H9 (cell line): ENCODE measurements at regions not wholly inside any gene's neighbourhood (a gene's known extent, or its start where the extent isn't known, plus 50 kb on each side); places are given as distances from the start of the nearest gene placed in this dataset.

Experiments used
- DNase-seq: peaks from one replicate; pipeline ENCODE4 v3.0.0-alpha.2; 2017
- H2AFZ ChIP-seq: one replicate; pipeline ENCODE4 v1.6.1; 2013; ENCODE audit warnings: mild to moderate bottlenecking, low read length, control low read depth, moderate library complexity
- H2AK5ac ChIP-seq: 2 replicates; pipeline ENCODE4 v1.6.1; 2013; ENCODE audit warnings: low read length, control low read depth, mixed read lengths; ENCODE audit not compliant: insufficient read length
- H2BK120ac ChIP-seq: one replicate; pipeline ENCODE4 v1.6.1; 2013; ENCODE audit warnings: low read depth, mild to moderate bottlenecking, low read length, control low read depth, inconsistent platforms; ENCODE audit not compliant: poor library complexity, severe bottlenecking
- H2BK12ac ChIP-seq: 2 replicates; pipeline ENCODE4 v1.6.1; 2013; ENCODE audit warnings: low read length, control low read depth, mixed read lengths, low read depth; ENCODE audit not compliant: insufficient read length
- H2BK15ac ChIP-seq: 2 replicates; pipeline ENCODE4 v1.6.1; 2013; ENCODE audit warnings: low read depth, low read length, control low read depth
- H2BK20ac ChIP-seq: one replicate; pipeline ENCODE4 v1.6.1; 2013; ENCODE audit warnings: low read depth, mild to moderate bottlenecking, low read length, control low read depth, inconsistent platforms; ENCODE audit not compliant: poor library complexity, severe bottlenecking
- H2BK5ac ChIP-seq: 2 replicates; pipeline ENCODE4 v1.6.1; 2013; ENCODE audit warnings: low read length, control low read depth, mixed read lengths; ENCODE audit not compliant: insufficient read length
- H3K14ac ChIP-seq: 2 replicates; pipeline ENCODE4 v1.6.1; 2013; ENCODE audit warnings: low read length, control low read depth; ENCODE audit not compliant: insufficient read depth
- H3K18ac ChIP-seq: 2 replicates; pipeline ENCODE4 v1.6.1; 2013; ENCODE audit warnings: low read depth, mild to moderate bottlenecking, mixed read lengths, low read length, control low read depth; ENCODE audit not compliant: insufficient read length
- H3K23ac ChIP-seq: 2 replicates; pipeline ENCODE4 v1.6.1; 2013; ENCODE audit warnings: low read length, control low read depth, mixed read lengths, low read depth; ENCODE audit not compliant: insufficient read length
- H3K23me2 ChIP-seq: 2 replicates; pipeline ENCODE4 v1.6.1; 2013; ENCODE audit warnings: low read depth, mild to moderate bottlenecking, mixed read lengths, low read length, control low read depth; ENCODE audit not compliant: insufficient read length, poor library complexity, severe bottlenecking
- H3K27ac ChIP-seq: 2 replicates; pipeline ENCODE4 v1.5.1; 2013; ENCODE audit warnings: low read length, control low read depth, mixed read lengths, low read depth; ENCODE audit not compliant: insufficient read length
- H3K27me3 ChIP-seq: 2 replicates; pipeline ENCODE4 v1.6.1; 2013; ENCODE audit warnings: low read length, control low read depth, inconsistent platforms; ENCODE audit not compliant: insufficient read depth
- H3K4ac ChIP-seq: 2 replicates; pipeline ENCODE4 v1.6.1; 2013; ENCODE audit warnings: low read depth, mild to moderate bottlenecking, control low read depth, inconsistent platforms, low read length, moderate library complexity
- H3K4me1 ChIP-seq: 2 replicates; pipeline ENCODE4 v1.6.1; 2013; ENCODE audit warnings: low read length, control low read depth, inconsistent platforms; ENCODE audit not compliant: insufficient read depth
- H3K4me2 ChIP-seq: 2 replicates; pipeline ENCODE4 v1.6.1; 2013; ENCODE audit warnings: low read length, control low read depth, mixed read lengths; ENCODE audit not compliant: insufficient read length, insufficient read depth
- H3K56ac ChIP-seq: 2 replicates; pipeline ENCODE4 v1.6.1; 2013; ENCODE audit warnings: low read depth, mild to moderate bottlenecking, mixed read lengths, low read length, control low read depth; ENCODE audit not compliant: insufficient read length
- H3K79me1 ChIP-seq: 2 replicates; pipeline ENCODE4 v1.6.1; 2013; ENCODE audit warnings: low read depth, mild to moderate bottlenecking, moderate library complexity, low read length, control low read depth, inconsistent platforms; ENCODE audit not compliant: insufficient read depth, poor library complexity, severe bottlenecking
- H3K79me2 ChIP-seq: 2 replicates; pipeline ENCODE4 v1.6.1; 2013; ENCODE audit warnings: low read length, control low read depth, inconsistent platforms; ENCODE audit not compliant: insufficient read depth
- H3K9ac ChIP-seq: 2 replicates; pipeline ENCODE4 v1.6.1; 2013; ENCODE audit warnings: low read length, control low read depth, mixed read lengths; ENCODE audit not compliant: insufficient read length; ENCODE audit errors: extremely low read depth
- H3K9me3 ChIP-seq: one replicate; pipeline ENCODE4 v1.6.1; 2013; ENCODE audit warnings: low read depth, low read length, inconsistent platforms; ENCODE audit not compliant: control insufficient read depth
- H3T11ph ChIP-seq: one replicate; pipeline ENCODE4 v1.6.1; 2013; ENCODE audit warnings: mild to moderate bottlenecking, low read length, control low read depth, inconsistent platforms
- H4K20me1 ChIP-seq: one replicate; pipeline ENCODE4 v1.6.1; 2013; ENCODE audit not compliant: control insufficient read depth, insufficient read length, insufficient read depth
- H4K5ac ChIP-seq: 2 replicates; pipeline ENCODE4 v1.6.1; 2013; ENCODE audit warnings: low read depth, mild to moderate bottlenecking, mixed read lengths, low read length, control low read depth; ENCODE audit not compliant: insufficient read length
- H4K8ac ChIP-seq: replicated peaks from 2 replicates; pipeline ENCODE4 v1.6.1; 2013; ENCODE audit warnings: low read length, control low read depth, mixed read lengths, low read depth; ENCODE audit not compliant: insufficient read length
- H4K91ac ChIP-seq: 2 replicates; pipeline ENCODE4 v1.6.1; 2013; ENCODE audit warnings: low read depth, mild to moderate bottlenecking, moderate library complexity, mixed read lengths, low read length, control low read depth; ENCODE audit not compliant: insufficient read length
- H3K27ac Mint-ChIP-seq, 3 experiments: 2 replicates in 2 of 3; 3 replicates in 1 of 3; pipeline ENCODE4 v1.8.0; 2020 to 2021; ENCODE audit warnings: mixed read lengths in 3 of 3, mild to moderate bottlenecking in 1 of 3, moderate library complexity in 1 of 3
- H3K27me3 Mint-ChIP-seq: 2 replicates; pipeline ENCODE4 v1.8.0; 2021; ENCODE audit warnings: low read depth, mild to moderate bottlenecking, moderate library complexity, mixed read lengths
- H3K36me3 Mint-ChIP-seq, 3 experiments: 2 replicates in 2 of 3; 3 replicates in 1 of 3; pipeline ENCODE4 v1.8.0; 2020 to 2021; ENCODE audit warnings: low read depth in 3 of 3, mixed read lengths in 3 of 3; ENCODE audit not compliant: insufficient read depth in 1 of 3
- H3K4me1 Mint-ChIP-seq, 2 experiments: 2 replicates each; pipeline ENCODE4 v1.8.0; 2020; ENCODE audit warnings: mixed read lengths in 2 of 2
- H3K4me3 Mint-ChIP-seq, 2 experiments: 2 replicates in 1 of 2; 3 replicates in 1 of 2; pipeline ENCODE4 v1.8.0; 2020 to 2021; ENCODE audit warnings: mild to moderate bottlenecking in 2 of 2, mixed read lengths in 2 of 2, moderate library complexity in 1 of 2
- H3K9me3 Mint-ChIP-seq, 2 experiments: 2 replicates in 1 of 2; 3 replicates in 1 of 2; pipeline ENCODE4 v1.8.0; 2020; ENCODE audit warnings: mild to moderate bottlenecking in 2 of 2, mixed read lengths in 2 of 2, moderate library complexity in 1 of 2
- CTCF ChIP-seq: fragments of 200-600 bp; sonication (generic); conservative IDR thresholded peaks from 3 replicates; pipeline ENCODE4 v1.8.0; 2021; ENCODE audit warnings: antibody characterized with exemption, mild to moderate bottlenecking
- WGBS: extraction: QIAGEN DNeasy Blood & Tissue Kit; methylation state at CpG from one replicate; pipeline ENCODE4 v1.1.7; 2013; ENCODE audit warnings: missing lambda C conversion rate, low lambda C conversion rate, mixed read lengths; ENCODE audit not compliant: insufficient read length; ENCODE audit errors: extremely low coverage; 5-methylcytosine and 5-hydroxymethylcytosine counted together

GRCh38 chr12:75655315-75655806 lies 144.0 kb upstream of the KRR1 start:
- no peak overlapping the region for H2BK15ac ChIP-seq
- H2BK5ac ChIP-seq = no peak overlapping the region
- TF ChIP-seq CTCF = no peak
- H2BK12ac ChIP-seq = no peak overlapping the region
- no peak overlapping the region for H3K56ac ChIP-seq
- H3K4me1 ChIP-seq = no peaks in the 10 kb centered on the region; the same call in 1 of the 2 replicates
- no peak overlapping the region for H3K14ac ChIP-seq
- H3T11ph ChIP-seq = no peak overlapping the region
- H2BK20ac ChIP-seq = no peak overlapping the region
- H3K18ac ChIP-seq = no peak overlapping the region
- H3K23me2 ChIP-seq = no peaks in the 10 kb centered on the region
- no peak overlapping the region for H3K9ac ChIP-seq
- H2AK5ac ChIP-seq = no peak overlapping the region
- H4K20me1 ChIP-seq = no peaks in the 10 kb centered on the region
- H3K4me2 ChIP-seq = no peak overlapping the region
- WGBS = no CpG with 5 or more reads among the region's 4 CpGs
- H4K5ac ChIP-seq = no peak overlapping the region
- Mint-ChIP-seq H3K4me3 (no peak overlapping the region), H3K36me3 (no peaks in the 10 kb centered on the region), H3K4me1 (peaks cover 6 to 14% of the 10 kb centered on the region in 2 experiments; a peak in 2 of 4 replicates), H3K27me3 (no peaks in the 10 kb centered on the region), H3K9me3 (no peaks in the 10 kb centered on the region; a peak in 1 of 5 replicates), H3K27ac (no peak overlapping the region)
- no peak overlapping the region for H4K8ac ChIP-seq
- H3K9me3 ChIP-seq = no peaks in the 10 kb centered on the region
- H2BK120ac ChIP-seq = no peak overlapping the region
- H3K79me2 ChIP-seq = no peaks in the 10 kb centered on the region
- no peaks in the 10 kb centered on the region for H3K79me1 ChIP-seq
- no peak overlapping the region for H4K91ac ChIP-seq
- no peak overlapping the region for H3K4ac ChIP-seq
- no peak for DNase-seq
- H2AFZ ChIP-seq = no peak overlapping the region
- H3K23ac ChIP-seq = no peak overlapping the region
- no peak overlapping the region for H3K27ac ChIP-seq
- no peaks in the 10 kb centered on the region for H3K27me3 ChIP-seq
